Activated CD4-positive, alpha-beta T cell treated with anti-CD3 and anti-CD28 coated beads, Interleukin-2, amount 50 U/mL, for 16 hours (primary cell): ENCODE measurements at regions not wholly inside any gene's neighbourhood (a gene's known extent, or its start where the extent isn't known, plus 50 kb on each side); places are given as distances from the start of the nearest gene placed in this dataset.

Source experiments
- DNase-seq: peaks from one replicate; pipeline ENCODE4 v3.0.0-alpha.2; 2020

GRCh38 chr13:73960474-73960873 lies 173.7 kb downstream of the KLF12 start:
- DNase-seq = no peak

- no peak for DNase-seq
Observed at GRCh38 chr13:73958657-73959397, 175.4 kb downstream of the KLF12 start.

GRCh38 chr13:73957889-73958288 lies 176.3 kb downstream of the KLF12 start:
- DNase-seq = no peak

- DNase-seq = no peak
Observed at GRCh38 chr13:73956795-73957408, 177.3 kb downstream of the KLF12 start.

- DNase-seq = no peak
Observed at GRCh38 chr13:73955977-73956500, 178.2 kb downstream of the KLF12 start.

- DNase-seq = no peak
Observed at GRCh38 chr13:73954808-73955207, 179.4 kb downstream of the KLF12 start.

GRCh38 chr13:73952648-73953047 lies 181.6 kb downstream of the KLF12 start:
- DNase-seq = no peak

- DNase-seq = no peak
Observed at GRCh38 chr13:73948848-73949529, 185.2 kb downstream of the KLF12 start.

GRCh38 chr13:73945871-73946270 lies 188.3 kb downstream of the KLF12 start:
- DNase-seq = no peak

GRCh38 chr13:73945382-73945781 lies 188.8 kb downstream of the KLF12 start:
- DNase-seq = no peak

GRCh38 chr13:73943965-73944233 lies 190.3 kb downstream of the KLF12 start:
- DNase-seq = no peak

GRCh38 chr13:73943137-73943964 lies 190.9 kb downstream of the KLF12 start:
- peak; percentile 64 for DNase-seq

- no peak for DNase-seq
Observed at GRCh38 chr13:73941752-73942151, 192.5 kb downstream of the KLF12 start.

GRCh38 chr13:73940098-73940497 lies 194.1 kb downstream of the KLF12 start:
- DNase-seq = no peak

- DNase-seq = no peak
Observed at GRCh38 chr13:73939603-73940002, 194.6 kb downstream of the KLF12 start.

- no peak for DNase-seq
Observed at GRCh38 chr13:73939071-73939380, 195.2 kb downstream of the KLF12 start.

GRCh38 chr13:73938372-73939070 lies 195.7 kb downstream of the KLF12 start:
- peak; percentile 13 for DNase-seq

GRCh38 chr13:73937441-73937840 lies 196.8 kb downstream of the KLF12 start:
- no peak for DNase-seq

GRCh38 chr13:73935991-73936390 lies 198.2 kb downstream of the KLF12 start:
- DNase-seq = no peak

- DNase-seq = no peak
Observed at GRCh38 chr13:73934771-73935170, 199.4 kb downstream of the KLF12 start.

- no peak for DNase-seq
Observed at GRCh38 chr13:73934215-73934641, 200.0 kb downstream of the KLF12 start.

GRCh38 chr13:73933795-73934194 lies 200.4 kb downstream of the KLF12 start:
- DNase-seq = no peak

GRCh38 chr13:73932091-73932490 lies 202.1 kb downstream of the KLF12 start:
- DNase-seq = peak; percentile 20
